NCI-H774 (cell line): ENCODE measurements at regions not wholly inside any gene's neighbourhood (a gene's known extent, or its start where the extent isn't known, plus 50 kb on each side); places are given as distances from the start of the nearest gene placed in this dataset.
A peak's percentile ranks its signal among the peaks of the same experiment; 100 is the strongest.
"Not testable (repeated sequence)": the region's sequence is repeated elsewhere in the genome, so short reads cannot be mapped to it uniquely, and the experiment has no call there.

Source experiments
- DNase-seq: peaks from one replicate; lab custom pipeline; 2025; lab: John Stamatoyannopoulos, UW

DNA sequence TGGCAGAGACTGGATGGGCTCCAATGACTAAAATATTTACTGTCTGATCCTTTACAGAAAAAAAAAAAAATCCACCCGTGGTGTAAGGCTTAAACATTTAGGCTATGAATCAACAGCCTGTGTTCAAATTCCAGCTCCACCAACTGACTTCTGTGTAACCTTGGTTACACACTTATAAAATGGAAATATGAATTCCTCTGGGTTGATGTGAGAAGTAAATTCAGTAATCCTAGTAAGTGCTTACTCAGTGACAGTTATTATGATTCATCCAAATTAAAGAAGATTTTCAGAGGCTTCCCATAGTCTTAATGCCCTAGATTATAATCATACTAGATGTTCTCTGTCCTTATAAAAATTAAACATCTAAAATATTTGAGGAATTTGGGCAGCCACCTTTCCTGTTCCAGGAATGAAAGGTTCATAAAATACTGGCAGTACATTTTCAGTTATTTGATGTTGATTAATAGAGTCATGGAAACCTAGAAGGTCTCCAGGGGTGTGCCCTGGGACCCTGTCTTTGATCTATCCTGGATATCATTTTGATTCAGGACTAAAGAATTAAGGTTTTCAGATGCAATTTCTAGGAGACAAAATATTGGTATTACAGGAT, 180.3 kb upstream of the ZNF217 start:
- DNase-seq = no peak

DNA sequence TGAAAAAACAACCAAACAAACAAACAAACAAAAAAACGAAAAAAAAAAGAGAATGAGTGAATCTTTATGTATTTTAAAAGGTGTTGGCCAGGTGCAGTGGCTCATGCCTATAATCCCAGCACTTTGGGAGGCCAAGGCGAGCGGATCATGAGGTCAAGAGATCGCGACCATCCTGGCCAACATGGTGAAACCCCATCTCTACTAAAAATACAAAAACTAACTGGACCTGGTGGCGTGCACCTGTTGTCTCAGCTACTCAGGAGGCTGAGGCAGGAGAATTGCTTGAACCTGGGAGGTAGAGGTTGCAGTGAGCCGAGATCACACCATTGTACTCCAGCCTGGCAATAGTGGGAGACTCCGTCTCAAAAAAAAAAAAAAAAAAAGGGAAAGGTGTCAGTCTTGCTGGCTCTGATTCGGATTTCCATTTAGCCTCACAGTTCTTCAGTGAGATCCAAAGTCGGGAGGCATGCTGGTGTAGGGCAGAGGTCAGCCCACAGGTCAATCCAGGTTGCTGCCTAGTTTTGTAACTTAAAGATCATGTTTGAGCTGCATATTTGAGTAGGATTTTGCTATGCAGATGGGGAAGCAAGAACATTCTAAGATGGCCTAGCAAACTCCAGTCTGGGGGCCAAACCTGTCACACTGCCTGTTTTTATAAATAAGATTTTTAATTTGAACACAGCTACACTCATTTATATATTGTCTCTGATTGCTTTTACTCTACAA, 179.6 kb upstream of the ZNF217 start:
- DNase-seq = not testable (repeated sequence)

DNA sequence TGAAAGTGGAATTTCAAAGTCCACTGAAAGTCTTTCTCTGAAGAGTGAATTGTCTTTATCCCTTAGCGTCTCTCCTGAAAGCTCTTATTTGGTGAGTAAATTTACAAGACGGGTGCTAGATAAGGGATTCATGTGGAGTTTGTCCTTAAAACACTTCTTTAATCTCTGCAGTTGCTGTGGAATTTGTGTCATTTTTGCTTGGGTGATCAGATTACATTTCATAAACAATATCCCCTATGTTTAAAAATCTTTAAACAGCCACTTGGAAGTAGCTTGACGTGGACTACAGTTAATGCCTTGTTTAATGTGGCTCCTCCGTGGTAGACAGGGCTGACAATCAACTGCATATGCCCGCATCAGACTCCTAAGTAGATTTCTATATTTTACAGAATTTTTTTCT, 175.4 kb upstream of the ZNF217 start:
- DNase-seq = no peak

DNA sequence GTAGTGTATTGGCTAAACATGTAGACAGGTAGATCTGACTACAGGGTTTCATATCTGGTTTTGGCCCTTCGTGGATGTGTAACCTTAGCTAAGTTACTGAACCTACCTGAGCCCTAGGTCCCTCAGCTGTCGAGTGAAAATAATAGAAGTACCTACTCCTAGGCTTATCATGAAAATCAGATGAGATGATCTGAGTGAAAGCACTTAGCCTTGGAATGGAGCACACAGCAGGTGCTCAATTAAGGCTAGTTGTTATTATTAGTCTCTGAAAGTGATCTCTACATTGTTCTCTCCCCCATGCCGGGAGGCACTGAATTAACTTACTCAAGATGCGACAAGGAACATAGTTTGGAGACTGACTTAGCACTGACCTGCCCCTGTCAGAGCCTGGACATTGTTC, 174.7 kb upstream of the ZNF217 start:
- DNase-seq = no peak

DNA sequence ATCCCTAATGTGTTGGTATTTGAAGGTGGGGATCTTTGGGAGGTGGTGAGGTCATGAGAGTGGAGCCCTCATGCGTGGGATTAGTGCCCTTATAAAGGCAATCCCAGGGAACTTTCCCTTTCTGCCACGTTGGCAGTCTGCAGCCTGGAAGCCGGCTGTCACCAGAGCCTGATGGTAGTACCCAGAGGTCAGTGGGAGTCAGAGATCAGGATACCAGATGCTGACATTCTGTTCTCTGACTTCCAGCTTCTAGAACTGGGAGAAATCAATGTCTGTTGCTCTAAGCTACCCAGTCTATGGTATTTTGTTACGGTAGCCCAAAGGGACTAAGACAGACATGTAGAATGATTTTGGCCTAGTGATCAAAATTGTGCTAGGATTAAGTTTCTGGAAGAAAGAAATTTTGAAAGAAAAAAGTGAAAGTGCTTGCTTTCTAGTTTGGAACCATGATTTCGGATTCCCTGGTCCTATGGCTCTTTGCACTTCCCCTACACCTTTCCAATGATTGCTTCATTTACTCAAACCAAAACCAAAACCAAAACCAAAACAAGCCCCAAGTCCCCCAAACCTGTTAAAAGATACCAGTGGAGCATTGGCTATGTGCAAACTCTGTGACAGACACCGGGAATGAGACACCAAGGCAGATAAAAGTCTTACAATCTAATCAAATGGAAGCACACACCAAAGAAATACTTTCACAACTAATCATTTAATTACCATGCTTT, 173.7 kb upstream of the ZNF217 start:
- DNase-seq = no peak

DNA sequence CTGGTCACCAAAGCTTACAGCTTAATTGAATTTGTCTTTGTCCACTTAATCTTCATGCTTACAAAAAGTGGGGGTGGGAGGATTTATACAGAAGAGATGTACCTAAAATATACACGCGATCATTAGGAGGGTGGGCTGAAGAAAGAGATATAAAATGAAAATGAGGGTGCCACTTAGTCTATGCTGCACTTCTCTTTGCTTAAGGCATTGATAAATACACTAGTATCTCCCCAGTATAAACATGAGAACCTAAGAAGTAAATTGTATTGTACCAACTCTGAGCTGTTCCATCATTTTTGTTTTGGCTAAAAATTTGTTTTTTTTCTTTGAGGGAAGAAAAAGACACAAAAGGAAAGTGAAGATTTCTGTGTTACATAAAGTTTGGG, 170.8 kb upstream of the ZNF217 start:
- DNase-seq = no peak

DNA sequence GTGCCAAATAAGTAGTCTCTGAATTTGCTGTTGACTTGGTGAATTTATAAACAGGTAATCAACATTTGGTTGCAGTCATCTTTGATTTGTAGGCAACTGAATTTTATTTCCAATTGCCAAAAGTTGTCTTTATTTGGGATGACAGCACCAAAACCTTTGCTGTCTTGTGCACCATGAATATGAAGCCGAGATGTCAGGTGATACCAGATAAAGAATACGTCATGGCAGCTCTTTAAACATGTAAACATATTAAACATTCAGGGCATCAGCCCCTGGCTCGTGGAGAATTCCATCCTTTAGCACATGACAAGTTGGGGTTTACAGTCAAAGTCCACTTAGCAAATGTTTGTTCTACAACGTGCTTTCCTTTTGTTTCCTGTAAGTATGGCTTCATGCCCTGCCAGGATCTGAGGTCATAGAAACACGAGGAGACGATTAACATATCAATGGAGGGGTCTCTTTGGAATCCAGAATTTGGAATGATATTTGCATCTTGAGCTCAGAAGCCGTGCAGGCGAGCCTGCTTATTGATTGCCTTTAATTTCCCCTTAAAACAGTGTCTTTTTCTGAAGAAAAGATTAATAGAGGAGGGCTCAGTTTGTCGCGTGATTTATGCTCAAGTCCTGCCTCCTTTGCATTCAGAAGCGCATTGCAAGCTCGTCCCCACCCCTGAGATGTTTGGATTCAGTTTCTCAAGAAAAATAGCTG, 170.2 kb upstream of the ZNF217 start:
- peak; percentile 23 for DNase-seq

DNA sequence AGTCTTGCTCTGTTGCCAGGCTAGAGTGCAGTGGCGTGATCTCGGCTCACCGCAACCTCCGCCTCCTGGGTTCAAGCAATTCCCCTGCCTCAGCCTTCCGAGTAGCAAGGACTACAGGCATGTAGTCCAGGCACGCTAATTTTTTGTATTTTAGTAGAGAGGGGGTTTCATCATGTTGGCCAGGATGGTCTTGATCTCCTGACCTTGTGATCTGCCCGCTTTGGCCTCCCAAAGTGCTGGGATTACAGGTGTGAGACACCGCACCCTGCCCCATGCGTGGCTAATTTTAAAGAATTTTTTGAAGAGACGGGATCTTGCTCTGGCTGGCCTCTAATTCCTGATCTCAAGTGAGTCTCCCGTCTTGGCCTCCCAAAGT, 168.8 kb upstream of the ZNF217 start:
- DNase-seq = not testable (repeated sequence)

DNA sequence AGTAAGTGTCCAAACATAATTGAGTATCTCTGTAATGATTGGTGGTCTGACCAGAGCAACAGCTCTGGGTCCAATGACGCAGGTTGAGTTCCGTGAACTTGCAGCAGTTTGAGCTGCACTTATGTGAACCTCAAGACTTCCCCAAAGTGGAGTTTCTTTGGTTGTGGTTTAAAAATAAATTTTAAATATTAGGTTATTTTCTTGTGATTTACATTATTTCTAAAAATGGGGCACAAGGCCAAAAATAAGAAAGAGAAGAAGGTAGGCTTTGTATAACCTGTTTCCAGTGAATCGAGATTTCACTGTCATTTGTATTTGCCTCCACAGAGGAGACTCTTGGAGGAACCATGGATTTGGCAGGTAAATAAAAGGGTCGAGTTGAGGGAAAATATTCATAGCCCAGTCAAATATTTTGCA, 166.4 kb upstream of the ZNF217 start:
- no peak for DNase-seq

DNA sequence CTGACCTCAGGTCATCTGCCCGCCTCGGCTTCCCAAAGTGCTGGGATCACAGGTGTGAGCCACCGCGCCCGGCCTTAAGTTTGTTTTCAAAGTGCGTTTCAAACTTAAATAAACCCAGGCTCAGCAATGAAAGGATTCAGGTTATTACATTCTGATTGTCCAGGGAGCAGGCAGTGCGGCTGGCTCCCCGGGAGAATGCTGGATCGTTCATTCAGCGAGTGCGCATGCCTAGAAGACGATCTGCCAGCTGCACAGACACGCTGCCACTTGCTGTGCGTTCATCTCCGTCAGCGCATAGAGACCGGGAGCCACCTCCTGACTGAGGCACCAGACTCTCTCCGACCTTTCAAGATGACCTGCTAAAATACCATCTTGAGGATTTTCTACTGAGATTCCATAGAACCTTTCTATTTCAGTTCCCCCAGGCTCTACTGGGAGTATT, 163.9 kb upstream of the ZNF217 start:
- no peak for DNase-seq

DNA sequence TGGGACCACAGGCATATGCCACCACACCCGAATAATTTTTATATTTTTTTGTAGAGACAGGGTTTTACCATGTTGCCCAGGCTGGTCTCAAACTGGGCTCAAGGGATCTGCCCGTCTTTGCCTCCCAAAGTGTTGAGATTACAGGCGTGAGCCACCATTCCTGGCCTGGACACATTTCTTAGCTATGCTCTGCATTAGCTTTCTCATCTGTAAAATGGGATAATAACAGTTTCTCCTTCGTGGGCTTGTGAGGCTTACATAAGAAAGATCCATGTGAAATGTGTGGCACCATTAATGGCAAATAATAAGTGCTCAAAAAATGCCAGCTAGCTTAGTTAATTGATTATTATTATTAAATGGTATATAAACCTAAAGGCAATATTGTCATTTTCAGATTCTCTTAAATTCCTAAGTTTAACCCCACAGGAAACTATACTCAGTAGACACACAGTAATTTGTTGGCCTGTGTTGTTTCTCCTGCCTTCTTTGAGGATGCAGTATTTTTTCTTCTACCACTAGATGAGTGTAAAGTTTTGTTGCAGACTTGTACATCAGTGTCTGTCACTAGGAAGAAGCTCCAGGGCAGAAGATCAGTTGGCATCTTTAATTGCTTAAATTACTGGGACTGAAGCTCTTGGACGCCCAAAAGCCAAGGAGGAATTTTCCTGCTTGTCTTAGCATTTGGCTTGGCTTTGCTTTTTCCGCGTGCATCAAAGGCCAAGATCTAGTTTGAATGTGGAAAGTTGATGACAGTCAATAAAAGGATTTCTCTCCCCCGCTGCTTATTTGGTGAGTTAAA, 162.3 kb upstream of the ZNF217 start:
- DNase-seq = no peak

DNA sequence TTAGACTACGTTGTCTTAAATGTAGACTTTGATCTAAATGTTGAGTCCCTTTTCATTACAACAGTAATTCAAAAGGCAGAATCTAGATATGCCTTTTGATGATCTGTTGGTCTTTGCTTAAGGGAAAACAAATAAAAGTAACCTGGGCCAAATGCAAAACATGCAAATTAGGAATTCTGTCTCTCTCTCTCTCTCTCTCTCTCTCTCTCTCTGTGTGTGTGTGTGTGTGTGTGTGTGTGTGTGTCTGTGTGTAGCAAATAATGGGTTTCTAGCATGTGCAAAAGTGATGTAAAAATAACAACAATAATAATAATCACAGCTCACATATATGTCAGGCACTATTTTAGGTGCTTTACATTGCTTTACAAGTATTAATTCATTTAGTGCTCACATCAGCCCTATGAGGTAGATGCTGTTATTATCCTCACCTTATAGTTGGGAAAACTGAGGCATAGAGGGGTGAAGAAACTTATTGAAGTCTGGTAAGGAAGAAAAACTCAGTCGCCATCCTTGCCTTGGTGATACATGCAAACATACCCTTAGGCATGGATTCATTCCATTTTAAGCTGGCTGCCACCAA, 160.3 kb upstream of the ZNF217 start:
- DNase-seq = no peak

DNA sequence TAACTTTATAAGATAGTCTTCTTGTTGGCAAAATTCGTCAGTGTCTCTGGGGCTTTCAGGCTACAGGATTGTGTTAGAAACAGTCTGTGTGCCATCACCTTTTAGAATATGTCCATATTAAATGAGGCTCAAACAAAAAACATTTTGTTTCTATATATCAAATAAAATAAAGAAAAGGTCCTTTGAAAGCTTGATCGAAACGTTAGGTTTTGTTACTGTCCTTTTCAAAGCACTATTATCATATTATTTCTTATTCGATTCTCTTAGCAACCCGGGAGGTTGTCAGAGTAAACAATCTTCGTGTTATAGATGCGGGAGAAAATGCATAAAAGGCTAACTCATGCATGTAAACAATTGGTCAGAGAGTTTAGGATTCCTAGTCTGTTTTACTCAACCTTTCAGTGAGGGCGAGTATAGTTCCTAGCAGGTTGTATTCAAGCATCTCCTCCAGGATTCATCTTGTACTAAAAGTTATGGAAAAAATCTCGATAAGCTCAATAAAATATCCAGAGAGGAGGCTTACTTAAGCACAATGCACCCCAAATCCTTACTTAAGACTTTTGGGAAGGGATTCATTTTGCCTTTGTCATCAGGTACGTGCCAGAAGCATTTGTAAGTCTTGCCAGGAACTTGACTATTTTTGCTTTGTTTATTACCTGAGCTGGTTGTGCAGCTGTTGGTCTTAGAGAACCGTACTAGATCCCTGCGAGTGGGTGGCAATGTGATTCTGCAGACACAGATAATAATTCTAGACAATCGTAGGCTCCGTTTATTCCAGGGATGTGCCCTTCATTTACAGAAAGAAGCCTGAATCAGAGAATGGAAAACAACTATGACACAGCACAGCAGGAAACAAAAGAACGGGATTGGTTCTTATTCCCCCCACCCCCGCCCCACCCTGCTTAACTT, 159.6 kb upstream of the ZNF217 start:
- DNase-seq = no peak

DNA sequence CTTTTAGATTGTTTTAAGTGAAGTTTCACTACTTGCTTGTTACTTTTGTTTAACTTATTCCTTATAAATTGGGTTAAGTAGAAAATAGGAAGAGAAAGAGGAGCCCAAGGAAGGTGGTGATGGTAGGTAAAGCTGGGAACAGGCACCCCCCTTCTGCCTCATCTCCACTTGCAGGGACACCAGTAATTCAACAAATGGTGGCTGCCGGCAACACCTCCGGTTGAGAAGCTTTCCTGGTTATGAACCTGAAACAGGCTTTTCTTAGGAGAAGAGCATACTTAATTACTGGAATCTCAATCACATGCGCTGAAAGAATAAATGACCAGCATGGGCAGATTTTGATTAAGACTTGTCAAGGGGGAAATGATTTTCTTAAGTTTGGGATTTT, 158.9 kb upstream of the ZNF217 start:
- no peak for DNase-seq

DNA sequence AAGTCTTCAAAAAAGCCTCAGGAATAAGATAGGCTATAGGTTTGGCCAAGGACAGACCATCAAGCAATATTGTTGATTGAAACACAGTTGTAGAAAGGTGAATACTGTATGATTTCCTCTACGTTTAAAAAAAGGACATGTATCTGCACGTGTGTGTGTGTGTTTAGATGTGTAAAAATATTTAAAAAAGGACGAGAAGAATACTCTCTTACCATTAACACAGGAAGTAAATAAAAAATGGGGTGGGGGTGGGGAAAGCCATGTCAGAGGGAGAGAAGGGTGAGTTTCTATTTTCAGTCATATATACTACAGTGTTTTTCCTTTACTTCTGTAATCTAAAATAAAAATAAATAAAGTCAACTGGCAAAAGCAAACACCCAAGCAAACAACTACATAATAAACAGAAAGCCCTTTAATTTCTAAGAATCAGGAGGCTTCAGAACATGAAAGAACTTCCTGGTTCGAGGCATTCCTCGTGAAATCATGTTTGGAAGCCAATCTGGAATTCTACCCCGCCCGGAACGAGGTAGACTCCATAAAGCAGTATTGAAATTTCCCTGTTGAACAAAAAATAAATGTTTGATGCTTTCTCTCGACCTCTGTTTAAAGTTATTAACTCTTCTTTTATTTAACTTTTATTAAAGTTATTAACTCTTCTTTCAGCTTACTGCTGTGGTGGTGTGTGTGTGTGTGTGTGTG, 158.1 kb upstream of the ZNF217 start:
- no peak for DNase-seq

DNA sequence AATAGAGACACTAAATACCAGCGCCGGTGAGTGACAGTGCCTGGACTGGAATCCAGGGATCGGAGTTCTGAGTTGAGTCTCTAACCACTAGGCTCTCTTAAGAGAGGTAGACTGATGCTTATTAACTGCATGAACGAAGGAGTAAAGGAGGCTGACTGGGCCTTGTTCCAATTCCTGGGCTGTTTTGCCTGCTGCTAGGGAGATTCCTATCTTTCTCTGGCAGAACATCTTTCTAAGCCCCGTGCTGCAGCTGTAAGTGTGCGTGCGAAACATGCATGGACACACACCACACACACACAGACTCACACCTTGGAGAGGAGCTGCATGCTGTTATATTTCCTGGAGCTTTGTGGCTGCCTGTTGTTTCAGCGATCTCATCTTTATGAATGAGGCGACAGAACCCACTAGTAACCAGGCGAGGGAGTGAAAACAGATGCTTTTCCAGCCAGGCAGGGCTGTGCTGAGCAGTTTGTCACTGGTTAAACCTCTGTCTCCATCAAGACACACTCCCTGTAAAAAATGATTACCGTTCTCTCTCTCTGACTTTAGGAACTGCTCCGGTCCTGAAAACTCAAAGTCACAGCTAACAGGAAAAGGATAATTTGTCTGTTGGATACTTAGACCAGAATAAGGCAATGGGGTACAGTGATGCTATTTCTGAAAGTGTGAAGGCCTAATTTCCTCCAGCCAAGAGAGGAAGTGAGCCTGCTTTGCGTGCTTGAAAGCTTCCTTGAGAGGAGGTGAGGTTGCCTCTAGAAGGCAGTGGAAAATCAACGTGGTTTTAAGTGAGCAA, 157.4 kb upstream of the ZNF217 start:
- DNase-seq = no peak

DNA sequence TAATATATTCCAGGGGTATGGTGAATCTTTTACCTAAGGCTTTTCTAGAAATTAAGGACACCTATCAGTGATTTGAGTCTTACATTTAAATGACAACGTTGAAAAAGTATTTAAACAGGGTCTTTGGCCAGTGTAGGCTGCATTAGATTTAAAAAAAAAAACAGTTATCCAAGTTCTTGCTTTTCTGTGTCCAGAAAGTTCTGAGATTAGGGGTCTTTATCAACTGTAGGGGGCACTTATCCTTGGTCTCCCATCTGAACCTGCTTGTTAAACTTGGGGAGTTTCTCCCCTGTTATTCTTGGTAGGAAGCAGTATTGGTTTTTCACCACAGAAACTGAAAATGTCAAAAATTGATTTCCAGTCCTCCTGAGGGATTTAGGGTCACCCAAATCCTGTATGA, 155.9 kb upstream of the ZNF217 start:
- DNase-seq = no peak

DNA sequence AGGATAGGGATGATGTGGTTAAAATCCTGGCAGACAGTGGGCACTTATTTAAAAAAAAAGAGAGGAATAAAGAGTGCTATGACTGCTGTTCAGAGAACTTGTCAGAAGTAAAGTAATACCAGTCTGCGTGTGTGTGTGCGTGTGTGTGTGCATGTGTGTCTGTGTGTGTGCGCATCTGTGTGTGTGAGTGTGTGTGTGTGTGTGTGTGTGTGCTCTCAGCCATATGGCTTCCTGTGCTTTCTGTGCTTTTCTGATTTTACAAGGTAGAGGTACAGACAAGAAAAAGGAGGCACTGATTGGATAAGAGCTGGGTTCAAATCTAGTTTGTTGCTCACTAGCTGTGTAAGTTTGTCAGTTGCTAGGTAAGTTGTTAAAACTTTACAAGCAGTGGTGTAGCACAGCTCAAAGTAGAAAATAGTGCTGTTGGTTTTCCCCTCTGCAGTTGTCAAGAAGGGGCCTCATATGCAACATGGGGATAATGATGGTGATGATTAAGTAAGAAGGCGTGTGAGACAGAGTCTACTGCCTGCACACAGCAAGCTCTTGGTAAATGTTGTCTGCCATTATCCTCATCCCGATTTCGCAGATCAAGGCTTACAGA, 155.3 kb upstream of the ZNF217 start:
- no peak for DNase-seq

DNA sequence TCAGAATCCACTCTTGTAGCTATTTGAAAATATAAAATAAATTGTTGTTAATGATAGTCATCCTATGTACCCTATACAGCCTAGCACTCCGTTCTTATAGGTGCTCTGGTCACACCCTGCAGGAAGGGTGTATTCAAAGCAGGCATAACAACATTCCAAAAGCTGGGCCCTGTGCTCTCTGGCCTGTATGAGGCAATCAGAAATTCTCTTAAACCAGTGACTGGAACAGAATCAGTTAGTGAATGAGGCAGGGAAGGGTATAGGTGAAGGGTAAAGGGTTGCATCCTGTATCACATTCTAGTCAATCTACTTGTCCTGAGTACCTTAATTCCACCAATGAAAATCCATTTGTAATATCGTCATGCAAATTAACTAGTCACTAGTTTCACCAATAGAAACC, 154.5 kb upstream of the ZNF217 start:
- no peak for DNase-seq
